Stimulated activated CD4-positive, alpha-beta T cell treated with anti-CD3 and anti-CD28 coated beads, Interleukin-15, amount 100 ng/mL, for 1 hour (primary cell): ENCODE measurements at regions not wholly inside any gene's neighbourhood (a gene's known extent, or its start where the extent isn't known, plus 50 kb on each side); places are given as distances from the start of the nearest gene placed in this dataset.
"Not testable (repeated sequence)": the region's sequence is repeated elsewhere in the genome, so short reads cannot be mapped to it uniquely, and the experiment has no call there.

Experiments
- DNase-seq, 2 donors: peaks; one replicate each; pipeline ENCODE4 v3.0.0-alpha.2; 2020; ENCODE audit warnings: low read depth in 1 of 2, low spot score in 1 of 2

GRCh38 chr6:9128970-9129369 lies 693.6 kb upstream of the SLC35B3 start:
- DNase-seq, result no peak

DNA sequence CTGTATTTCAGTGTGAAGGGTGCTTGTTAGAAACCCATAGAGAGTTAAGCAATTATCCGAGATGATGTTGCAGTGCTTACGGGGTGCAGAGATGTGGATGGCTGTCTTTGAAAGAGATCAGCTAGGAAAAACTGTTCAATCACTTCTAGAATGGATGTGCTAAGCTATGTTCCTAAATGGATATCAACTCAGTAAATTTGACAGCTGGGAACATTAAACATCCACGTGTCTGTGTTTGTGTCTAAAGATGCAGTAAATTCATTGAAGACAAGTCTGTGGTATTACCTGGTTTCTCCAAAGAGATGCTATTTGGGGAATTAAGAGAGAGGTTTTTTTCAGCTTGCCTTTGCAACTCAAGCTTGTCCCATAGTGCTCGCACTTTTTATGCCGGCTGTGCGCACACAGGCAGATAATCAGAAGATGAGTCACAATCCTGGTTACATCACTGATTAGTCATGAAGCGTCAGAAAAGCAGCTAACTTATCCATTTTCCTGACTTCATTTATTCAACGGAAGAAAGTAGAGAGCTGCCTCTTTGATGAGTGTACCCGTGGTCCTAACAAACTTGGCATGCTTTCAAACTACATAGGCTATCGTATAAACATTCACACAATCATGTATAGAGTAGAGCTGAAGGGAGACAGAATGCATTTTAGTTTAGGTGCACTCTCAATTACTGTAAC lies 691.7 kb upstream of the SLC35B3 start:
- DNase-seq, result no peak

DNA sequence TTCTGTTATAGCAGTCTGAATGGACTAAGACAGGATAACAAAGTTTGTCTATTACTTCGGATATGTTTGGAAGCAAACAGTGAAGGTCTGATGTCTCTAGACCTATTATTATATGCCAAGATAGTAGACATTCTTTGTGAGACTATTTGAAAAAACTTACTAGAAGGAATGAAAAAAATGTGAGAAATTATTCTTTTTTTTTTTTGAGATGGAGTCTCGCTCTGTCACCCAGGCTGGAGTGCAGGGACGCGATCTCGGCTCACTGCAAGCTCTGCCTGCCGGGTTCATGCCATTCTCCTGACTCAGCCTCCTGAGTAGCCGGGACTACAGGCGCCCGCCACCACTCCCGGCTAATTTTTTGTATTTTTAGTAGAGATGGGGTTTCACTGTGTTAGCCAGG lies 690.7 kb upstream of the SLC35B3 start:
- DNase-seq, result not testable (repeated sequence)

- no peak for DNase-seq
Measured at GRCh38 chr6:9121549-9121948, 686.2 kb upstream of the SLC35B3 start.

DNA sequence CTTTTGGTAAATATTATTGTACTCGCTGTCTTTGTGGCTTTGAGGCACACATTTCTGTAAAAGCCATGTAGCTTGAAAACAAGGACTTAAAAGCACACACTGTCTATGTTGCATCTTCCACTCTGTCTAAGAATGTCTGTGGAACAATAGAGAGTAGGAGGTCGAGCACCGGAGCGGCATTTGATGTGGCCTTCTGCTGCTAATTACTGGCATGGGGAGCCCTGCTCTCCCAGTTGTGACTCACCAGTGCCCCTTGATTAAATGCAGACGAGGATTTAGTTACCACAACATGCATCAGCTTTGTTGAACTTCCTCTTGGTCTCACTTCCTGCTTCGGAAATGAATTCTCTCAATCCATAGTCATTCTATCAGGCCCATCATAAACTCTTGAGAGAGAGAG lies 680.7 kb upstream of the SLC35B3 start:
- no peak for DNase-seq

GRCh38 chr6:9112544-9112943 lies 677.2 kb upstream of the SLC35B3 start:
- no peak for DNase-seq

- DNase-seq, result no peak
Measured at GRCh38 chr6:9103876-9104521, 668.7 kb upstream of the SLC35B3 start.

DNA sequence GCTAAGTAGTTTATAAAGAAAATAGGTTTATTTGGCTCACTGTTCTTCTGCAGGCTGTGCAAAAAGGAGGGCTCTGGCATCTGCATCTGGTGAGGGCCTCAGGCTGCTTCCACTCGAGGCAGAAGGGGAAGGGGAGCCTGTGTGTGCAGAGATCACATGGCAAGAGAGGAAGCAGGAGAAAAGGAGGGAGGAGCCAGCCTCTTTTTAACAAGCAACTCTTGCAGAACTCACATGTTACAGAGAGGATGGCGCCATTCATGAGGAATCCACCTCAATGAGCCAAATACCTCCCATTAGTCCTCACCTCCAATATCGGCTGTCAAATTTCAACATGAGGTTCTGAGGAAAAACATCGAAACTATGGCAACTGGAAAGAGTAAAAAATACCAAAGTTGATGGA lies 666.6 kb upstream of the SLC35B3 start:
- no peak for DNase-seq

- no peak for DNase-seq
Measured at GRCh38 chr6:9100869-9101580, 665.7 kb upstream of the SLC35B3 start.

DNA sequence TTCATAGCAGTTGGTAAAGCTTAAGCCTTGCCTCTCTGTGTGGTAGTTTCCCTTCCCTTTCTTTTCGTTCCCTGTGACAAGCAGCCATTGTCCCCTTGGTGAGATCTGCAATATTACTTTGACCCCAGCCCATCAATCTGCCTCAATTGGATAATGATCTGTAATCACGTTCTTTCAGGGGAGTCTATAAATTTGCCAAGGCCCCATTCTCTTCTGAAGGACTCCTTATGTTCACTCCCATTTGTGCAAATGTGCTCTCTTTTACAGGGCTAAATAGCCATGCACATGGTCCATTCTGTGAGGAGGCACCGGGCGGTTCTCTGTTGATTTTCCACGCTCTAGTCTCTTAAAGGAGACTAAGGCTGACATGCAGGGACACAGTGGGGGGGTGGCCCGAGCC lies 660.4 kb upstream of the SLC35B3 start:
- no peak for DNase-seq

GRCh38 chr6:9095137-9095536 lies 659.8 kb upstream of the SLC35B3 start:
- no peak for DNase-seq

- no peak for DNase-seq
Measured at GRCh38 chr6:9089724-9090123, 654.4 kb upstream of the SLC35B3 start.

DNA sequence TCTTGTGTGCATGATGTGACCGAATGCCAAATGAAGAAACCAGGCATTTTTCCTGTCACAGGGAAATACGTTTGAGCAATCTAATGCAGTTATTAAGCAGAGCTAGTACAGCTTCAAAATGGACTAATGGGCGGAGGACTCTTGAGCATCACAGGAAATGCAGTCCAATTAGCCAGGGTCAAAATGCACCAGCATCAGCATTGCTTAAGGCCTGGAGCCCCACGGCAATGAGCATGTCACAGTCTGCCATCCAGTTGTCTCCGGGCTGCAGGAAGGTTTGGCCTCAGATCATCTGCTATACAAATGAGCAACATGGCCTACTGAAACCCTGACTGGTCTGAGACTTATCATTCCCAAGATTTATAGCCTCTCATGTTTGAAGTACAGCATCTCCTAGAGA lies 652.1 kb upstream of the SLC35B3 start:
- no peak for DNase-seq

GRCh38 chr6:9086331-9086730 lies 651.0 kb upstream of the SLC35B3 start:
- DNase-seq, result no peak

DNA sequence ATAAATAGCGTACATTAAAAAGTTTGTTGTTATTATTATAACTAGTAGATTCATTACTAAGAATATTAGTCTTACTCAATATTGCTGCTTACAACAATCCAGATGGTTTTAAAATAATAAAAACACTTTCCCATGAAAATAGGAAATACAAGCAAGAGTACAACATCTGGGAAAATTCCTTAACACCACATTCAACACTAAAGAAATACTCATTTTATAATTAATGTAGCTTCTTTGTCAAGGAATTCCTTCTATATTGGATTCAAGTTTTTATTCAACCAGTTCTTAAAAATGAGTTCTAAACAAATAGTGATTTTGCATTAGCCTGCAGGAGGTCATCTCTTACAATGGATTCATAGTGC lies 650.3 kb upstream of the SLC35B3 start:
- no peak for DNase-seq

DNA sequence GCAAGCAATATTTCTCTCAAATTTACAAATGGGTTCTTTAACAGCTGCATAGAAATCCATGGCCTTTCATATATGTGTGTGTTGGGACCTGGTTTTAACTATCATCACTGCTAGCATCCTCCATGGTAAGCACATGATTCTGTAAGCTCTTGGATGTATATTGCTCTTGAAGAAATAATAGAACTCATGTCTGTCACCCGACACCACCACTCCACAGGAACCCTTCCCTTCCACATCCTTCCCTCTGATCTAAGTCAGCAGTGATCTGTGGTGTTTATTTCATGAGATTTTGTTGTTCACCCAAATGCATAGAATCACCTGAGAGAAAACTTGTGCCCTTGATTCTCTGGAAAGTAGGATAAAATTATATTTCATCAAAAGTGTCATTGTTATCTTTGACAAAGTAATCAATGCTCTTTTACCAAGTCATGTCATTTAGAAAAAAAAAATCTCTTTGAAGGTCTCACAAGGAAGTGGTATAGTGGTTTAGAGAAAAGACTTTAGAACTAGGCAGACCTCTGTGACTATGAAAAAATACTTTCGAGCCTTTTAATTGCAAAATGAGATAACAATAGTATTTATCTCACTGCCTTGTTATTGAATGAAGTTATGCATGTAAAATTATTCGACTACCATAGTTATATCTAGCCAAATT lies 649.8 kb upstream of the SLC35B3 start:
- no peak for DNase-seq

- DNase-seq, result no peak
Measured at GRCh38 chr6:9083108-9083507, 647.8 kb upstream of the SLC35B3 start.

DNA sequence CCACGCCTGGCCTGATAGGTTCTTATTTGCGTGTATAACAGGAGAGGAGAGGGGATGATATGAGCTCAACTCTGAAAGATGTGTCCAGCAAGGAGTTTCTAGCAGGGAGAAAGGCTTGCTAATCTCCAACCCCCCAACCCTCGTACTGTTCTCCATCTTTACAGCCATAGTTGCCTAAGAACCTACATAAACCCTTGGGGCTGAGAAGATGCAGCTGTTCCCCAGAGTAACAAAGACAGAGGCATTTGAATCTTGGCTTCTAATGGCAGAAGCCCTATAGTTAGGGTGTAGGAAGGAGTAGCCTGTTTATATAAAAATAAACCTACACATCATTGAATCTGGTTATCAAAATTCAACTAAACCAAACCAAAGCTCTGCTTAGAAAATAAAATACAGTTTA lies 631.4 kb upstream of the SLC35B3 start:
- DNase-seq, result no peak

DNA sequence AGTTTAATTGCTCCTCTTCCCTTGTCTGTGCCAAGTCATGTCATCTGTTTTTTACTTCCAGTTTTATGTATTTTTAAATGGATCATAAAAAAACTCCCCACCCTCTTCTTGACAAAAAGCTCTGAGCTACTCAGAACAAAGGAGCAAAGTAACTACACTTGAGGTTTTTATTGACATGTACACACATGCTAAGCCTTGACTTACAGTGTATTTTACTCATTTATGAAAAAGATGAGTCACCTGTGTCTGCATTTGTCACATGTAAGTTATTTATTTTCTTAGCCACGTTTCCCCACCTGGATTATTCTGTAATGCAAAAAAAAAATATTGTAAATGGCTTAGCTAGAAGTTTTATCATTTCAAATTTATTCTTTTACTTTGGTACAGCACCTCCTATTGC lies 628.8 kb upstream of the SLC35B3 start:
- DNase-seq, result no peak

DNA sequence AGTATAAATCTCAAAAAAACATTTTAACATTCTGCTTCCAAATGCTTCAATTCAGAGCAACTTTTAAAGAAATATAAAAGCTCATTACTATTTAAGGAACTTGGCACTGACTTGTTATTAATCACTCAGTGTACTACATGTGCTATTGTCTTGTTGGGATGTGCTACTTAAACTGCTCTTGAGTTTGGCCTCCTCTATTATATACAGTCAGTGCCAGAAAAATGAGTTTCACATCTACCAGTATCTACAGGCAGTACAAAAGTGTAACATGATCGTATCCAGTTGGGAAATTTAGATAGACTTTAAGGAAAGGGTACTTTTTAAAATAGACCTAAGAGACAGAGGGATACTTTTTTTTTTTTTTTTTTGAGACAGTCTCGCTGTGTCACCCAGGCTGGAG lies 627.3 kb upstream of the SLC35B3 start:
- no peak for DNase-seq

- no peak for DNase-seq
Measured at GRCh38 chr6:9057937-9058336, 622.6 kb upstream of the SLC35B3 start.

- DNase-seq, result no peak
Measured at GRCh38 chr6:9056556-9056955, 621.2 kb upstream of the SLC35B3 start.
